GM23248 (cell line): ENCODE measurements at regions not wholly inside any gene's neighbourhood (a gene's known extent, or its start where the extent isn't known, plus 50 kb on each side); places are given as distances from the start of the nearest gene placed in this dataset.

Experiments
- EZH2 ChIP-seq: fragments of 200-600 bp; sonication (generic); IDR thresholded peaks from 2 replicates; pipeline ENCODE4 v1.6.1; 2018; ENCODE audit warnings: antibody characterized with exemption, mild to moderate bottlenecking; ENCODE audit not compliant: insufficient read depth, poor library complexity, severe bottlenecking
- EZH2phosphoT487 ChIP-seq: fragments of 200-600 bp; sonication (generic); IDR thresholded peaks from 2 replicates; pipeline ENCODE4 v1.6.1; 2018; ENCODE audit warnings: antibody characterized with exemption, moderate library complexity, mild to moderate bottlenecking, low read depth; ENCODE audit not compliant: insufficient read depth

DNA sequence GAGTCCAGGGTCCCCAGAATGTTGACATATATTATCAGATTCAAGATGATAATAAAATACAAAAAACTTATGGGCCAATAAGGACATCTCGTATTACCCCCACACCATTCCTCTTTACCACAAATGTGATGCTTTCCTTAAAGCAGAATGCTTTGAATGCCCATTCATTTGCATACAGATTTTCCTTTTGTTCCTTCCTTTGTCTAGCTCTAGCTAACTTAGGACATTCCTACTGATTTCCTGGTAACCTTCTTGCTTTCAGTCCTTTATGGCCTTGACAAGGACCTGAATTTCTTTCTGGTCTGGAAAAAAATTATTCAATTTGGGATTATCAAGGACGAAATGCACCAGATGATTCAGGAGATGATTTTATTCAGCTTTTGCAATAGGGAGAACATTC, 304.0 kb downstream of the TMEM114 start:
- TF ChIP-seq EZH2 (no peak), EZH2phosphoT487 (no peak)
